ENCODE measurements at regions not wholly inside any gene's neighbourhood (a gene's known extent, or its start where the extent isn't known, plus 50 kb on each side); places are given as distances from the start of the nearest gene placed in this dataset.
"Not testable (repeated sequence)": the region's sequence is repeated elsewhere in the genome, so short reads cannot be mapped to it uniquely, and the experiment has no call there.

DNA sequence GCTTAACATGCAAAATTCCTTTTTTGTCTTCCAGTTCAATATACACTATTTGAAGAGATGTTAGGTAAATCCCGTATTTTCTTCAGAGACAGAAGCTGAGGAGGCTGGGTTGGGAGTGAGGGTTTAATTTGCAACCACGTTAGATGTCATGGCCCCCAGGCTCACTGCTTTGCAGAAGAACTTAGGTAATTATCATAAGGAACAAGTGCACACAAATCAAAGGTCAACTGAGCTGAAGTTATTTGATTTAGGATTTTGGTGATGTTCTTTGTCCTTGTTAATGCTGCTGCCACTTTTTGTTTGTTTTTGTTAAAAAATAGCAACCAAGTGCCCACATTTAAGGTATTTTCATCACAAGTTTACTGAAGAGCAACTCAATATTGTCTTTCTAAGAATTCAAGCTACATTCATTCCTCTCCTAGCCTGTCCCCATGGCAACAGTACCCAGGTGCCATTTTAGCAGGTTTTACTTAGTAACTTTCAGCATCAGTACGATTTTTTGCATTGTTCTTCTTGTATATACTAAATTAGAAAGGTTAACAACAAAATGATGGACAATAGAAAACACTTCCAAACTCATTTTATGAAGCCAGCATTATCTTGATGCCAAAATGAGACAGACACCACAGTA is 62.9 kb upstream of the NDUFV2 start:
- DNase-seq (ENCODE audit: low read depth, low spot score), result no peak
- no peak overlapping the region for H3K27ac ChIP-seq

DNA sequence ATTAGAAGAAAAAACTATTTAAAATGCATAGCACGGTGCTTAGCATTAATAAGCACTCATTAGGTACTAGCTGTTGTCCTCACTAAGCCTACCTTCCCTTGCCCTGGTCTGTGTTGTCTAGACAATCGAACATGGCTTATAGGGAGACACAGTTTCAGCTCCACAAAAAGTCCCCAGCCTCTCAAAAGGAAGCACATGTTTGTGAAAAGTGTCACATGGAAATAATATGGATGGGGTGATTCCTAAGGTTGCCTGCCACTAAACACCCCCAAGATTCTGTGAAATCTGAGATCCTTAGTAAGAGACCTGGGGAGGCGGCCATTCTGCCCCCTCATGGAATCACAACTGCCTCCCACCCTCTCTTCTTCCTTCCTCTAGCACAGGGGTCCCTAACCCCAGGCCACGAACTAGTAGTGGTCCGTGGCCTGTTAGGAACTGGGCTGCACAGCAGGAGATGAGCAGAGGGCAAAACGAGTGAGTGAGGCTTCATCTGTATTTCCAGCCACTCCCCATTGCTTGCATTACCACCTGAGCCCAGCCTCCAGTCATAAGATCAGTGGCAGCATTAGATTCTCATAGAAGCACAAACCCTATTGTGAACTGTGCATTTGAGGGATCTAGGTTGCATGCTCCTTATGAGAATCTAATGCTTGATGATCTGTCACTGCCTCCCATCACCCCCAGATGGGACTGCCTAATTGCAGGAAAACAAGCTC is 59.6 kb upstream of the NDUFV2 start:
- DNase-seq (ENCODE audit: low read depth, low spot score), result no peak
- H3K27ac ChIP-seq, result no peak overlapping the region

DNA sequence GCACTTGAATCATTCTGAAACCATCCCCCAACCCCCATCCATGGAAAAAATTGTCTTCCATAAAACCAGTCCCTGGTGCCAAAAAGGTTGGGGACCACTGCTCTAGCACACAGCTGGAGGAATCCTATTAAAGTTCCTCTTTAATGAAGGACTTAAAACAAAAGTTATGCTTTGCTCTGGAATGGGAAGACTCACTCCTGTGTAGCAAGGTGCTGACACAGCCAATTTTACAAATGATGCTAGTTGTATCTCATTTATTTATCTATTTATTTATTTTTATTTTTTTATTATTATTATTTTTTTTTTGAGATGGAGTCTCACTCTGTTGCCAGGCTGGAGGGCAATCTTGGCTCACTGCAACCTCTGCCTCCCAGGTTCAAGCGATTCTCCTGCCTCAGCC is 58.9 kb upstream of the NDUFV2 start:
- no peak for DNase-seq (ENCODE audit: low read depth, low spot score)
- H3K27ac ChIP-seq, result no peak overlapping the region

DNA sequence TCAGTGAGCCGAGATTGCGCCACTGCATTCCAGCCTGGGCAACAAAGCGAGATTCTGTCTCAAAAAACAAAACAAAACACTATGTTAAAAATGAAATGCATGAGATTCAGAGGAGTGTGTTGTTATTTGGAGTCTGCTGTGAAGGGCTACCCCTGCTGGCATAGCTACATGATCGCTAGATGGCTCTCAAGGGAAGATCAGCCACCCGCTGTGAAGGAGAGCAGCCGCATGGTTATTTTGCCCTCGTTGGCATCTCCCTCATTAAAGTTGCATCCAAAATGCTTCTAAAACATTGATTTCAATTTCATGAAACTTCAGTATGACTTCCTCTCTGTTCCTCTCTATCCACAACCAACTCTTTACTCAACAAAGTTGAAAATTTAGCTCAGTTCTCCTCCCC is 54.8 kb upstream of the NDUFV2 start:
- DNase-seq (ENCODE audit: low read depth, low spot score), result no peak
- H3K27ac ChIP-seq, result peak overlapping the region; percentile 88

DNA sequence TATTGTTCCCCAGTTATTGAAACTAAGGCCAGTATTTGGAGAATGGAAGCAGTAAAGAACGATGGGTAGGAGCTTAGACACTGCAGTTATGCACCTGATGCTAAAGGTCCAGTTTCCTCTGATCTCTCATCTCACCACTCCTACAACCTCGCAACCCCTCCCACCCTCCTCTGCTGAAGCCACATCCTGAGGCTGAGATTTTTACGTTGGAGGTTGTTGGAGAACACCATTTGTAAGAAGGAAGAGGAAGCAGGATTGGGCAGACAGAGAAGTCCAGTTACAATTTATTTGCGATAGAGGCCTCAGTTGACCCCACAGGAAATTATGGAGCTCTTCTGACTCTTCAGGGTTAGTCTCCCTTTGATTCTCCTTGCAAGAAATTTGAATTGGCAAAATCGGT is 54.3 kb upstream of the NDUFV2 start:
- H3K27ac ChIP-seq, result peak overlapping the region; percentile 88
- no peak for DNase-seq (ENCODE audit: low read depth, low spot score)

DNA sequence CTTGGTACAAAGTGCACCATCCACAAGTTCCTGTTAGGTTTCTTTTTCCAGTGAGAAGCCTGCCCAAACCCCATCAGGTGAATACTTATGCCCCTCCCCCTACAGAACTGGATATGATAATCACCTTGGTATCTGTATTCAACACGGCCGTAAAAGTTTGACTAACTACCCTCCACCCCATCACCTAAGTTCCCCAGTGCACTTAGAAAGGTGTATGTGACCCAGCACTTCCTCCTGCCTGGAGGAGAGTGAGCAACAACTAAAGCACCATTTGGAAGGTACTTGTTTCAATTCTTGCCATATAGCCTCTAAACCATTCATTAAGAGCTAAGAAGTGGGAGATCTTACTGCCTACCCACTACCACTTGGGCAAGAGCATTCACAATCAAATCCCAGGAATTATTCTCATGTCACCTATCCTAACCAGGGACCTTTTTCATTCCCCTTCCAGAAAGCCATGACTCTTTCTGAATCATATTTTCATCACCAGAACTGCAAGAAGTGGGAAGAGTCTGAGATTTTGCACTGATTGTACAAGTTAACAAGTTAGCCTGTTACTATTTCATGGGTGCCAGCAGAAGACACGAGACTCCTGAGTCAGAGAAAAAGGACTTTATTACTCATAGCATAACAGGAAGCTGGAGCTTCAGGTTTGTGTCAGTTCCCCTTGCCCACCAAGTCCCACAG is 53.5 kb upstream of the NDUFV2 start:
- peak; percentile 46 for DNase-seq (ENCODE audit: low read depth, low spot score)
- H3K27ac ChIP-seq, result peak overlapping the region; percentile 88

DNA sequence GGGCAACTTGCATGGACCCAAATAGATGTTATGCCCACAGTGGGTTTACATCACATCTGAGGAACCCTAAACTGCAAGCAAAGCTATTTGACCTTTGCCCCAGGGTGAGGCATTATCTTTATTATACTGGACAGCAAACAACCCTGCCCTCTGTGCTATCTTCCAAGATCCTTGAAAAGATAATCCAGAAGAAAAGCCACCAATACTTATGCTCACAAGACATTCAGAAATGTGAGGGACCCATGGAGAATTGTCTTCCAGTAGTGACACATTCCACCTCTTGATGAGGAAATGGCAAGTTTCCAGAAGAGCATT is 53.0 kb upstream of the NDUFV2 start:
- no peak for DNase-seq (ENCODE audit: low read depth, low spot score)
- H3K27ac ChIP-seq, result peak overlapping the region; percentile 88

DNA sequence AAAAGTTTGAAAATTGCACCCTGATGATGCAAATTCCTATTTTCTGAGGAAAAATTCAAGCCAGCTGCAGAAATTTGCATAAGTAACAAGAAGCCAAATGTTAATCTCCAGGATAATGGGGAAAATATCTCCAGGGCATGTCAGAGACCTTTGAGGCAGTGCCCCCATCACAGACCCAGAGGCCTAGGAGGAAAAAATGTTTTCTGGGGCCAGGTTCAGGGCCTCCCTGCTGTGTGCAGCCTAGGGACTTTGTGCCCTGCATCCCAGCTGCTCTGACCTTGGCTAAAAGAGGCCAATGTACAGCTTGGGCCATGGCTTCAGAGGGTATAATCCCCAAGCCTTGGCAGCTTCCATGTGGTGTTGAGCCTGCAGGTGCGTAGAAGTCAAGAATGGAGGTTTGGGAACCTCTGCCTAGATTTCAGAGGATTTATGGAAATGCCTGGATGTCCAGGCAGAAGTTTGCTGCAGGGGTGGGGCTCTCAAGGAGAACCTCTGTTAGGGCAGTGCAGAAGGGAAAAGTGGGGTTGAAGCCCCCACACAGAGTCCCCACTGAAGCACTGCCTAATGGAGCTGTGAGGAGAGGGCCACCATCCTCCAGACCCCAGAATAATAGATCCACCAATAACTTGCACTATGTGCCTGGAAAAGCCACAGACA is 51.7 kb upstream of the NDUFV2 start:
- H3K27ac ChIP-seq; DNase-seq (ENCODE audit: low read depth, low spot score): not testable (repeated sequence)
